K562 (cell line): ENCODE measurements at regions not wholly inside any gene's neighbourhood (a gene's known extent, or its start where the extent isn't known, plus 50 kb on each side); places are given as distances from the start of the nearest gene placed in this dataset.

Experiments used
- ATAC-seq: fragments of 200-7000 bp; cut with Tn5 transposase; 3 replicates; pipeline ENCODE4 v1.9.1; 2020; ENCODE audit warnings: moderate library complexity
- BruUV-seq: library from RNA; stranded (reverse); fragments of 400-500 nt; replicated peaks from 2 replicates; lab custom pipeline; 2021; lab: Mats Ljungman, UMichigan
- CTCF ChIA-PET: fragments of 300-600 bp; formaldehyde crosslinking; extraction: SDS; loops from one replicate; lab custom pipeline; 2021; ENCODE audit warnings: low intra/inter-chr PET ratio; lab: Yijun Ruan, JAX
- POLR2A ChIA-PET: fragments of 300-600, 350-650 bp; sonication (Branson Sonifier 250); formaldehyde crosslinking; extraction: SDS; loops from one replicate; lab custom pipeline; 2021; ENCODE audit warnings: antibody characterized with exemption, inconsistent platforms; lab: Yijun Ruan, JAX
- DNase-seq, 4 experiments: peaks; one replicate each; pipeline versions ENCODE4 v3.0.0 to v3.0.0-alpha.2; 2011 to 2018; ENCODE audit warnings: low spot score in 3 of 4, mixed read lengths in 3 of 4; ENCODE audit errors: extremely low read depth in 1 of 4
- FAIRE-seq: peaks from 2 replicates; lab custom pipeline; 2011; peaks lifted over from hg19 to GRCh38; lab: Jason Lieb, UNC
- H2AFZ ChIP-seq: 2 replicates; pipeline ENCODE4 v1.6.0; 2011; ENCODE audit warnings: low read depth, low read length, control low read depth, inconsistent platforms
- H3K27ac ChIP-seq: fragments of 200-600 bp; 3 replicates; pipeline ENCODE4 v1.8.0; 2011; ENCODE audit warnings: low read depth, mild to moderate bottlenecking, control low read depth, inconsistent platforms, low read length, moderate library complexity, mixed read lengths; ENCODE audit errors: extremely low read depth
- H3K27me3 ChIP-seq, 2 experiments: fragments of 300-600 bp in 1 of 2; 2 replicates in 1 of 2; 3 replicates in 1 of 2; pipeline versions ENCODE4 v1.6.0 to v1.8.0; 2011; ENCODE audit warnings: inconsistent platforms in 2 of 2, low read length in 2 of 2, mild to moderate bottlenecking in 1 of 2, mixed read lengths in 1 of 2, moderate library complexity in 1 of 2; ENCODE audit not compliant: control insufficient read depth in 2 of 2, insufficient read depth in 2 of 2
- H3K36me3 ChIP-seq: fragments of 300-600 bp; 3 replicates; pipeline ENCODE4 v1.8.0; 2011; ENCODE audit warnings: mild to moderate bottlenecking, low read length, inconsistent platforms; ENCODE audit not compliant: control insufficient read depth, insufficient read depth
- H3K4me1 ChIP-seq, 2 experiments: fragments of 200-600 bp in 1 of 2; replicated peaks in 1 of 2; 2 replicates in 1 of 2; 3 replicates in 1 of 2; pipeline versions ENCODE4 v1.5.1 to v1.8.0; 2011; ENCODE audit warnings: inconsistent platforms in 2 of 2, low read length in 2 of 2, mild to moderate bottlenecking in 1 of 2, mixed read lengths in 1 of 2, moderate library complexity in 1 of 2; ENCODE audit not compliant: control insufficient read depth in 2 of 2, insufficient read depth in 2 of 2
- H3K4me2 ChIP-seq: 2 replicates; pipeline ENCODE4 v1.6.1; 2011; ENCODE audit warnings: low read length, control low read depth, inconsistent platforms, mixed read lengths; ENCODE audit not compliant: insufficient read depth
- H3K4me3 ChIP-seq: fragments of 200-600 bp; sonication (generic), shearing (Covaris generic); 2 replicates; pipeline ENCODE4 v1.5.1; 2016; ENCODE audit warnings: control low read depth, inconsistent platforms
- H3K79me2 ChIP-seq: fragments of 200-600 bp; 3 replicates; pipeline ENCODE4 v1.8.0; 2011; ENCODE audit warnings: low read length, inconsistent platforms; ENCODE audit not compliant: control insufficient read depth, insufficient read depth
- H3K9ac ChIP-seq, 2 experiments: 2 replicates each; pipeline versions ENCODE4 v1.6.0 to v1.6.1; 2011; ENCODE audit warnings: low read depth in 2 of 2, low read length in 2 of 2, control low read depth in 1 of 2, inconsistent platforms in 1 of 2, mild to moderate bottlenecking in 1 of 2, mixed read lengths in 1 of 2; ENCODE audit not compliant: insufficient read depth in 1 of 2
- H3K9me1 ChIP-seq: one replicate; pipeline ENCODE4 v1.6.0; 2011; ENCODE audit warnings: inconsistent platforms, mild to moderate bottlenecking, low read length, moderate library complexity; ENCODE audit not compliant: control insufficient read depth, insufficient read depth
- H3K9me3 ChIP-seq: replicated peaks from 2 replicates; pipeline ENCODE4 v1.5.1; 2011; ENCODE audit warnings: low read depth, low read length, inconsistent platforms; ENCODE audit not compliant: control insufficient read depth, insufficient read depth
- H4K20me1 ChIP-seq: replicated peaks from 2 replicates; pipeline ENCODE4 v1.6.1; 2011; ENCODE audit warnings: low read length, inconsistent platforms, mixed read lengths; ENCODE audit not compliant: control insufficient read depth, insufficient read depth
- EGR1 ChIP-seq: fragments of 450-650 bp; conservative IDR thresholded peaks from 2 replicates; pipeline ENCODE4 v1.6.1; 2017; ENCODE audit warnings: mild to moderate bottlenecking
- JUNB ChIP-seq: fragments of 450-650 bp; formaldehyde crosslinking; conservative IDR thresholded peaks from 2 replicates; pipeline ENCODE4 v1.4.0; 2020; ENCODE audit warnings: mild to moderate bottlenecking
- RBM39 ChIP-seq: fragments of 200-400 bp; formaldehyde crosslinking; optimal IDR thresholded peaks from 2 replicates; pipeline ENCODE3; 2018; ENCODE audit warnings: low read depth, low read length
- ZNF449 ChIP-seq: fragments of 250-450 bp; sonication (Bioruptor Pico); IDR thresholded peaks from 2 replicates; pipeline ENCODE4 v1.8.0; 2022; ENCODE audit warnings: moderate library complexity, mild to moderate bottlenecking, inconsistent platforms
- ZNF57 ChIP-seq: fragments of 450-650 bp; formaldehyde crosslinking; IDR thresholded peaks from 2 replicates; pipeline ENCODE4 v1.4.0; 2020; ENCODE audit warnings: mild to moderate bottlenecking, moderate library complexity
- ZNF717 ChIP-seq: fragments of 250-450 bp; sonication (Bioruptor Pico); IDR thresholded peaks from 2 replicates; pipeline ENCODE4 v1.5.0; 2021
- WGBS: fragments of 100-300 bp; shearing (Covaris generic); methylation state at CpG from one replicate; pipeline ENCODE4 v1.1.6; 2016; ENCODE audit warnings: low coverage, mixed read lengths; ENCODE audit not compliant: insufficient coverage; ENCODE audit errors: missing lambda C conversion rate; 5-methylcytosine and 5-hydroxymethylcytosine counted together
- in situ Hi-C: fragments of 300-500 bp; cut with MboI; formaldehyde crosslinking; loops from 4 replicates; pipeline ENCODE4 v1.15.0; 2018; ENCODE audit warnings: inconsistent platforms, mixed read lengths
- intact Hi-C: fragments of 100-400 bp; cut with micrococcal nuclease; formaldehyde crosslinking; loops from 2 replicates; pipeline ENCODE4 v1.14.2; 2022
- TF ChIP-seq, protein P1 (sequence below): sonication (generic); formaldehyde crosslinking; IDR thresholded peaks from 2 replicates; pipeline ENCODE4 v1.8.1; 2023; ENCODE audit warnings: missing genetic modification reagents, mild to moderate bottlenecking, borderline replicate concordance
- TF ChIP-seq, protein P2 (sequence below): sonication (generic); formaldehyde crosslinking; IDR thresholded peaks from 2 replicates; pipeline ENCODE4 v1.9.0; 2022; ENCODE audit warnings: mild to moderate bottlenecking, missing genetic modification reagents
- TF ChIP-seq, protein P3 (sequence below), 2 experiments: IDR thresholded peaks in 1 of 2; conservative IDR thresholded peaks in 1 of 2; 2 replicates each; pipeline ENCODE4 v1.6.1; 2016; ENCODE audit warnings: low read depth in 2 of 2, mild to moderate bottlenecking in 1 of 2, missing compliant biosample characterization in 1 of 2, missing genetic modification characterization in 1 of 2, moderate library complexity in 1 of 2

GRCh38 chr6:1042583-1043457 is 269.1 kb upstream of the FOXQ1 start:
- Histone ChIP-seq H4K20me1 (no peaks in the 10 kb centered on the region), H3K4me2 (no peak overlapping the region), H3K4me1 (no peaks in the 10 kb centered on the region), H2AFZ (no peak overlapping the region), H3K36me3 (no peaks in the 10 kb centered on the region), H3K4me3 (no peak overlapping the region), H3K27me3 (peaks cover 16 to 38% of the 10 kb centered on the region in 2 experiments; a peak in 4 of 5 replicates), H3K27ac (no peak overlapping the region), H3K79me2 (no peaks in the 10 kb centered on the region), H3K9me3 (no peaks in the 10 kb centered on the region), H3K9me1 (no peaks in the 10 kb centered on the region), H3K9ac (no peak overlapping the region)
- under 1% methylated on average over 15 of the region's 15 CpGs for WGBS
- FAIRE-seq (no peak), DNase-seq (no peak), ATAC-seq (no peak)
- BruUV-seq, result no TSS peak
- ChIA-PET POLR2A (no interaction called here), CTCF (interaction anchor here (0.6 kb wide), 1 partner anchor 9 kb away, joined by 3 read pairs; no protein-coding TSS in a partner anchor)
- in situ Hi-C loops, result no loop called here
- intact Hi-C loops, result no loop called here
- TF ChIP-seq, protein P1, sequence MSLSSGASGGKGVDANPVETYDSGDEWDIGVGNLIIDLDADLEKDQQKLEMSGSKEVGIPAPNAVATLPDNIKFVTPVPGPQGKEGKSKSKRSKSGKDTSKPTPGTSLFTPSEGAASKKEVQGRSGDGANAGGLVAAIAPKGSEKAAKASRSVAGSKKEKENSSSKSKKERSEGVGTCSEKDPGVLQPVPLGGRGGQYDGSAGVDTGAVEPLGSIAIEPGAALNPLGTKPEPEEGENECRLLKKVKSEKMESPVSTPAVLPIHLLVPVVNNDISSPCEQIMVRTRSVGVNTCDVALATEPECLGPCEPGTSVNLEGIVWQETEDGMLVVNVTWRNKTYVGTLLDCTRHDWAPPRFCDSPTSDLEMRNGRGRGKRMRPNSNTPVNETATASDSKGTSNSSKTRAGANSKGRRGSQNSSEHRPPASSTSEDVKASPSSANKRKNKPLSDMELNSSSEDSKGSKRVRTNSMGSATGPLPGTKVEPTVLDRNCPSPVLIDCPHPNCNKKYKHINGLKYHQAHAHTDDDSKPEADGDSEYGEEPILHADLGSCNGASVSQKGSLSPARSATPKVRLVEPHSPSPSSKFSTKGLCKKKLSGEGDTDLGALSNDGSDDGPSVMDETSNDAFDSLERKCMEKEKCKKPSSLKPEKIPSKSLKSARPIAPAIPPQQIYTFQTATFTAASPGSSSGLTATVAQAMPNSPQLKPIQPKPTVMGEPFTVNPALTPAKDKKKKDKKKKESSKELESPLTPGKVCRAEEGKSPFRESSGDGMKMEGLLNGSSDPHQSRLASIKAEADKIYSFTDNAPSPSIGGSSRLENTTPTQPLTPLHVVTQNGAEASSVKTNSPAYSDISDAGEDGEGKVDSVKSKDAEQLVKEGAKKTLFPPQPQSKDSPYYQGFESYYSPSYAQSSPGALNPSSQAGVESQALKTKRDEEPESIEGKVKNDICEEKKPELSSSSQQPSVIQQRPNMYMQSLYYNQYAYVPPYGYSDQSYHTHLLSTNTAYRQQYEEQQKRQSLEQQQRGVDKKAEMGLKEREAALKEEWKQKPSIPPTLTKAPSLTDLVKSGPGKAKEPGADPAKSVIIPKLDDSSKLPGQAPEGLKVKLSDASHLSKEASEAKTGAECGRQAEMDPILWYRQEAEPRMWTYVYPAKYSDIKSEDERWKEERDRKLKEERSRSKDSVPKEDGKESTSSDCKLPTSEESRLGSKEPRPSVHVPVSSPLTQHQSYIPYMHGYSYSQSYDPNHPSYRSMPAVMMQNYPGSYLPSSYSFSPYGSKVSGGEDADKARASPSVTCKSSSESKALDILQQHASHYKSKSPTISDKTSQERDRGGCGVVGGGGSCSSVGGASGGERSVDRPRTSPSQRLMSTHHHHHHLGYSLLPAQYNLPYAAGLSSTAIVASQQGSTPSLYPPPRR (CRISPR knock-in tag), result no peak
- TF ChIP-seq, protein P2, sequence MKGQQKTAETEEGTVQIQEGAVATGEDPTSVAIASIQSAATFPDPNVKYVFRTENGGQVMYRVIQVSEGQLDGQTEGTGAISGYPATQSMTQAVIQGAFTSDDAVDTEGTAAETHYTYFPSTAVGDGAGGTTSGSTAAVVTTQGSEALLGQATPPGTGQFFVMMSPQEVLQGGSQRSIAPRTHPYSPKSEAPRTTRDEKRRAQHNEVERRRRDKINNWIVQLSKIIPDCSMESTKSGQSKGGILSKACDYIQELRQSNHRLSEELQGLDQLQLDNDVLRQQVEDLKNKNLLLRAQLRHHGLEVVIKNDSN, result no peak
- TF ChIP-seq ZNF717 (CRISPR knock-in tag), result no peak
- TF ChIP-seq ZNF57 (CRISPR knock-in tag), result no peak
- TF ChIP-seq ZNF449 (CRISPR knock-in tag), result no peak
- no peak for TF ChIP-seq EGR1
- TF ChIP-seq, protein P3, sequence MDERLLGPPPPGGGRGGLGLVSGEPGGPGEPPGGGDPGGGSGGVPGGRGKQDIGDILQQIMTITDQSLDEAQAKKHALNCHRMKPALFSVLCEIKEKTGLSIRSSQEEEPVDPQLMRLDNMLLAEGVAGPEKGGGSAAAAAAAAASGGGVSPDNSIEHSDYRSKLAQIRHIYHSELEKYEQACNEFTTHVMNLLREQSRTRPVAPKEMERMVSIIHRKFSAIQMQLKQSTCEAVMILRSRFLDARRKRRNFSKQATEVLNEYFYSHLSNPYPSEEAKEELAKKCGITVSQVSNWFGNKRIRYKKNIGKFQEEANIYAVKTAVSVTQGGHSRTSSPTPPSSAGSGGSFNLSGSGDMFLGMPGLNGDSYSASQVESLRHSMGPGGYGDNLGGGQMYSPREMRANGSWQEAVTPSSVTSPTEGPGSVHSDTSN (CRISPR knock-in tag; IDR thresholded peaks at IDR 0.05; ENCODE audit: low read depth), result no peak
- TF ChIP-seq, protein P3 (tag; conservative IDR thresholded peaks at IDR 0.05; ENCODE audit: low read depth), result no peak
- no peak for TF ChIP-seq JUNB (CRISPR knock-in tag)
- no peak for TF ChIP-seq RBM39
